Trophoblast cell (in vitro differentiated cells and primary cell): ENCODE measurements at regions not wholly inside any gene's neighbourhood (a gene's known extent, or its start where the extent isn't known, plus 50 kb on each side); places are given as distances from the start of the nearest gene placed in this dataset.

Experiments
- DNase-seq, 2 donors: peaks; one replicate each; pipeline ENCODE4 v3.0.0-alpha.2; 2016
- H2AFZ ChIP-seq: 2 replicates; pipeline ENCODE4 v1.6.1; 2013; ENCODE audit warnings: low read length, moderate library complexity, mild to moderate bottlenecking; ENCODE audit not compliant: insufficient read depth, poor library complexity
- H2AK5ac ChIP-seq: 2 replicates; pipeline ENCODE4 v1.6.1; 2013; ENCODE audit warnings: mild to moderate bottlenecking, low read length
- H2BK120ac ChIP-seq: 2 replicates; pipeline ENCODE4 v1.6.1; 2013; ENCODE audit warnings: low read length, mild to moderate bottlenecking, moderate library complexity; ENCODE audit not compliant: insufficient read depth, poor library complexity
- H2BK12ac ChIP-seq: 2 replicates; pipeline ENCODE4 v1.6.1; 2013; ENCODE audit warnings: mild to moderate bottlenecking, low read length, moderate library complexity
- H2BK5ac ChIP-seq: 2 replicates; pipeline ENCODE4 v1.6.1; 2013; ENCODE audit warnings: low read length, low read depth, moderate library complexity, mild to moderate bottlenecking; ENCODE audit not compliant: poor library complexity
- H3K14ac ChIP-seq: 2 replicates; pipeline ENCODE4 v1.6.1; 2013; ENCODE audit warnings: mild to moderate bottlenecking, low read length
- H3K18ac ChIP-seq: 2 replicates; pipeline ENCODE4 v1.6.1; 2013; ENCODE audit warnings: mild to moderate bottlenecking, low read length
- H3K23ac ChIP-seq: 2 replicates; pipeline ENCODE4 v1.6.1; 2013; ENCODE audit warnings: low read length
- H3K27ac ChIP-seq: 2 replicates; pipeline ENCODE4 v1.5.1; 2013; ENCODE audit warnings: low read depth, mild to moderate bottlenecking, inconsistent platforms, low read length, moderate library complexity
- H3K27me3 ChIP-seq: 2 replicates; pipeline ENCODE4 v1.6.1; 2013; ENCODE audit warnings: inconsistent platforms, mild to moderate bottlenecking, low read length, moderate library complexity; ENCODE audit not compliant: insufficient read depth
- H3K36me3 ChIP-seq, 2 experiments: 1 replicate in 1 of 2; 2 replicates in 1 of 2; pipeline ENCODE4 v1.6.1; 2013; ENCODE audit warnings: low read length in 2 of 2, mild to moderate bottlenecking in 2 of 2, moderate library complexity in 1 of 2; ENCODE audit not compliant: insufficient read depth in 2 of 2, control insufficient read depth in 1 of 2
- H3K4ac ChIP-seq: 2 replicates; pipeline ENCODE4 v1.6.1; 2013; ENCODE audit warnings: low read depth, mild to moderate bottlenecking, low read length, moderate library complexity
- H3K4me1 ChIP-seq, 2 experiments: 1 replicate in 1 of 2; 2 replicates in 1 of 2; pipeline ENCODE4 v1.6.1; 2013; ENCODE audit warnings: low read length in 2 of 2, mild to moderate bottlenecking in 2 of 2, moderate library complexity in 1 of 2; ENCODE audit not compliant: insufficient read depth in 2 of 2, control insufficient read depth in 1 of 2
- H3K4me2 ChIP-seq: 2 replicates; pipeline ENCODE4 v1.6.1; 2013; ENCODE audit warnings: inconsistent platforms, mild to moderate bottlenecking, low read length, moderate library complexity
- H3K4me3 ChIP-seq: 2 replicates; pipeline ENCODE4 v1.5.1; 2013; ENCODE audit warnings: mild to moderate bottlenecking, low read depth, low read length, inconsistent platforms
- H3K79me1 ChIP-seq: one replicate; pipeline ENCODE4 v1.6.1; 2013; ENCODE audit warnings: low read length
- H3K79me2 ChIP-seq: 2 replicates; pipeline ENCODE4 v1.6.1; 2013; ENCODE audit warnings: low read length, mild to moderate bottlenecking; ENCODE audit not compliant: control insufficient read depth, insufficient read depth, poor library complexity
- H3K9ac ChIP-seq: 2 replicates; pipeline ENCODE4 v1.6.1; 2013; ENCODE audit warnings: mild to moderate bottlenecking, low read length
- H3K9me3 ChIP-seq: 2 replicates; pipeline ENCODE4 v1.6.1; 2013; ENCODE audit warnings: low read depth, mild to moderate bottlenecking, control low read depth, inconsistent platforms, low read length; ENCODE audit not compliant: insufficient read depth
- H4K12ac ChIP-seq: 2 replicates; pipeline ENCODE4 v1.6.1; 2013; ENCODE audit warnings: low read depth, mild to moderate bottlenecking, low read length, moderate library complexity
- H4K8ac ChIP-seq: 2 replicates; pipeline ENCODE4 v1.6.1; 2013; ENCODE audit warnings: low read depth, mild to moderate bottlenecking, low read length, moderate library complexity
- H4K91ac ChIP-seq: one replicate; pipeline ENCODE4 v1.6.1; 2013; ENCODE audit warnings: low read depth, mild to moderate bottlenecking, low read length, moderate library complexity
- WGBS: extraction: QIAGEN DNeasy Blood & Tissue Kit; methylation state at CpG from one replicate; pipeline ENCODE4 v1.1.7; 2013; ENCODE audit warnings: missing lambda C conversion rate; ENCODE audit not compliant: insufficient read length, insufficient coverage; ENCODE audit errors: extremely low coverage; 5-methylcytosine and 5-hydroxymethylcytosine counted together

- Histone ChIP-seq H4K8ac (no peak overlapping the region), H3K4me3 (no peak overlapping the region), H3K4ac (no peak overlapping the region), H3K23ac (no peak overlapping the region), H3K36me3 (no peaks in the 10 kb centered on the region), H3K79me1 (no peaks in the 10 kb centered on the region), H3K4me1 (no peaks in the 10 kb centered on the region), H3K4me2 (no peak overlapping the region), H3K79me2 (no peaks in the 10 kb centered on the region), H3K18ac (no peak overlapping the region), H3K14ac (no peak overlapping the region), H2BK5ac (no peak overlapping the region), H3K27ac (no peak overlapping the region), H2AFZ (no peak overlapping the region), H3K27me3 (no peaks in the 10 kb centered on the region), H2BK120ac (no peak overlapping the region), H2BK12ac (no peak overlapping the region), H4K91ac (no peak overlapping the region), H2AK5ac (no peak overlapping the region), H3K9ac (no peak overlapping the region), H4K12ac (no peak overlapping the region), H3K9me3 (no peaks in the 10 kb centered on the region)
- no CpG with 5 or more reads among the region's 1 CpG for WGBS
- DNase-seq: no peak
Measured at GRCh38 chr1:112048421-112048820, 59.0 kb upstream of the KCND3 start.

GRCh38 chr1:112054510-112054909, 65.0 kb upstream of the KCND3 start:
- H3K79me1 ChIP-seq: no peaks in the 10 kb centered on the region
- H2BK5ac ChIP-seq: no peak overlapping the region
- no peak overlapping the region for H3K9ac ChIP-seq
- H3K4me2 ChIP-seq: no peak overlapping the region
- no CpG with 5 or more reads among the region's 2 CpGs for WGBS
- no peak overlapping the region for H3K4me3 ChIP-seq
- no peak overlapping the region for H2BK12ac ChIP-seq
- no peak for DNase-seq
- no peaks in the 10 kb centered on the region for H3K27me3 ChIP-seq
- H2AK5ac ChIP-seq: no peak overlapping the region
- no peak overlapping the region for H4K12ac ChIP-seq
- H3K4me1 ChIP-seq: no peaks in the 10 kb centered on the region
- no peak overlapping the region for H3K23ac ChIP-seq
- H4K8ac ChIP-seq: no peak overlapping the region
- no peak overlapping the region for H3K14ac ChIP-seq
- H3K36me3 ChIP-seq: no peaks in the 10 kb centered on the region
- H4K91ac ChIP-seq: no peak overlapping the region
- no peaks in the 10 kb centered on the region for H3K9me3 ChIP-seq
- no peak overlapping the region for H3K18ac ChIP-seq
- H3K4ac ChIP-seq: no peak overlapping the region
- H3K79me2 ChIP-seq: no peaks in the 10 kb centered on the region
- no peak overlapping the region for H3K27ac ChIP-seq
- no peak overlapping the region for H2BK120ac ChIP-seq
- H2AFZ ChIP-seq: no peak overlapping the region

- H4K12ac ChIP-seq: no peak overlapping the region
- H3K36me3 ChIP-seq: no peaks in the 10 kb centered on the region
- H2BK12ac ChIP-seq: no peak overlapping the region
- no peak overlapping the region for H3K4me3 ChIP-seq
- H3K18ac ChIP-seq: no peak overlapping the region
- no peak overlapping the region for H3K4me2 ChIP-seq
- no peak overlapping the region for H3K9ac ChIP-seq
- H2BK120ac ChIP-seq: no peak overlapping the region
- no peak overlapping the region for H2AFZ ChIP-seq
- no peak overlapping the region for H4K8ac ChIP-seq
- H4K91ac ChIP-seq: no peak overlapping the region
- H3K27me3 ChIP-seq: no peaks in the 10 kb centered on the region
- H2AK5ac ChIP-seq: no peak overlapping the region
- no peak overlapping the region for H2BK5ac ChIP-seq
- no peaks in the 10 kb centered on the region for H3K4me1 ChIP-seq
- DNase-seq: no peak
- no CpG with 5 or more reads among the region's 5 CpGs for WGBS
- H3K9me3 ChIP-seq: no peaks in the 10 kb centered on the region
- no peak overlapping the region for H3K14ac ChIP-seq
- H3K79me1 ChIP-seq: no peaks in the 10 kb centered on the region
- H3K23ac ChIP-seq: no peak overlapping the region
- no peak overlapping the region for H3K27ac ChIP-seq
- H3K79me2 ChIP-seq: no peaks in the 10 kb centered on the region
- no peak overlapping the region for H3K4ac ChIP-seq
Measured at GRCh38 chr1:112056354-112056753, 66.9 kb upstream of the KCND3 start.

- no peak overlapping the region for H2BK120ac ChIP-seq
- no peak overlapping the region for H3K23ac ChIP-seq
- no CpG with 5 or more reads among the region's 5 CpGs for WGBS
- no peak overlapping the region for H4K12ac ChIP-seq
- no peak overlapping the region for H3K27ac ChIP-seq
- no peak overlapping the region for H2AFZ ChIP-seq
- no peak overlapping the region for H2BK12ac ChIP-seq
- no peak overlapping the region for H4K91ac ChIP-seq
- DNase-seq: no peak
- H3K79me1 ChIP-seq: no peaks in the 10 kb centered on the region
- H3K14ac ChIP-seq: no peak overlapping the region
- no peak overlapping the region for H3K4ac ChIP-seq
- H4K8ac ChIP-seq: no peak overlapping the region
- H2BK5ac ChIP-seq: no peak overlapping the region
- H2AK5ac ChIP-seq: no peak overlapping the region
- H3K9ac ChIP-seq: peak overlapping the region; percentile 53
- H3K4me2 ChIP-seq: no peak overlapping the region
- H3K27me3 ChIP-seq: no peaks in the 10 kb centered on the region
- no peak overlapping the region for H3K18ac ChIP-seq
- H3K4me1 ChIP-seq: no peaks in the 10 kb centered on the region
- no peaks in the 10 kb centered on the region for H3K36me3 ChIP-seq
- H3K9me3 ChIP-seq: no peaks in the 10 kb centered on the region
- no peak overlapping the region for H3K4me3 ChIP-seq
- no peaks in the 10 kb centered on the region for H3K79me2 ChIP-seq
Measured at GRCh38 chr1:112057736-112058135, 68.3 kb upstream of the KCND3 start.
